HG02981 (cell line): ENCODE measurements at regions not wholly inside any gene's neighbourhood (a gene's known extent, or its start where the extent isn't known, plus 50 kb on each side); places are given as distances from the start of the nearest gene placed in this dataset.
"Not testable (repeated sequence)": the region's sequence is repeated elsewhere in the genome, so short reads cannot be mapped to it uniquely, and the experiment has no call there.

Source experiments
- ATAC-seq: cut with Tn5 transposase; IDR thresholded peaks from one replicate; pipeline ENCODE4 v1.9.1; 2021; ENCODE audit warnings: mild to moderate bottlenecking, moderate library complexity; ENCODE audit not compliant: unreplicated experiment

DNA sequence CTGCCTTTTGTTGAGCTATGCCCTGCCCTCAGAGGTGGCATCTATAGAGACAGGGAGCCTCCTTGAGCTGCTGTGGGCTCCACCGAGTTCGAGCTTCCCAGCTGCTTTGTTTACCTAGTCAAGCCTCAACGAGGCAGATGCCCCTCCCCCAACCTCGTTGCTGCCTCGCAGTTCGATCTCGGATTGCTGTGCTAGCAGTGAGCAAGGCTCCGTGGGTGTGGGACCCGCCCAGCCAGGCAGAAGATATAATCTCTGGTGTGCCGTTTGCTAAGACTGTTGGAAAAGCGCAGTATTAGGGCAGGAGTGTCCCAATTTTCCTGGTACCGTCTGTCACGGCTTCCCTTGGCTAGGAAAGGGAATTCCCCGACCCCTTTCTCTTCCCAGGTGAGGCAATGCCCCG, 88.4 kb upstream of the CDK6 start:
- ATAC-seq: no peak

GRCh38 chr7:92917230-92917629, 80.9 kb upstream of the CDK6 start:
- ATAC-seq: no peak

GRCh38 chr7:92916770-92917224, 80.4 kb upstream of the CDK6 start:
- no peak for ATAC-seq

- no peak for ATAC-seq
Measured at GRCh38 chr7:92915348-92915747, 79.0 kb upstream of the CDK6 start.

DNA sequence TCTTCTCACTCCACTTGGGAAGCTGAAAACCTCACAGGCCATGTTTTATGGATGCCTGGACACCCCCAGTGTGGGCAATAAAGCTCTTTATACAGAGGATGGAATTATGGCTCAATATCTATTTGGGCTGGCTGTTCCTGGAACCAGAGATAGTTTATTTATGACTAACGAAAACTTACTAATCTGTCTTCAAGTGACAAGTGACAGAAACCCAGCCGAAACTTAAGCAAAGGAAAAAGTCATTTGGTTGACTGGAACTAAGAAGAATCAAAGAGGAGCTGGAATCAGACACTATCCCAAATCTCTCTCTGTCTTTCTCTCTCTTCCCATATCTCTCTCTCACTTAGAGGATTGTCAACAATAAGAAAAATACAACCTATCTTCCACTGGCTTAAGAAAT, 78.3 kb upstream of the CDK6 start:
- ATAC-seq: no peak

DNA sequence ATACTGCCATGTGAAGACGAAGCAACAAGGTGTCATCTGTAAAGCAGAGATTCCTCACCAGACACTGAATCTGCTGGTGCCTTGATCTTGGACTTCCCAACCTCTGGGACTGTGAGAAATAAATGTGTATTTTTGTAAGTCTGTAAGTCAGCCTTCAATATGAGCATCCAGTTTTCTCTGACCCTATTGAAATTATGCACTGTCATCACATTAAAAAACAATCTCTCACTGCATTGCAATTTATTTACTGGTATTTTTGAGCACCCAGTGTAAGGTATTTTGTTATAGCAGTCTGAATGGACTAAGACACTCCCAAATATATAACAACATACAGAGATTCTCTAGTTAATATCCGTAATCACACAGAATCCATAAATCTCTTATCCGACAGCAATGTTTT, 77.5 kb upstream of the CDK6 start:
- ATAC-seq: no peak

GRCh38 chr7:92910976-92911375, 74.6 kb upstream of the CDK6 start:
- no peak for ATAC-seq

- ATAC-seq: no peak
Measured at GRCh38 chr7:92909686-92910475, 73.5 kb upstream of the CDK6 start.

- ATAC-seq: peak; percentile 99
Measured at GRCh38 chr7:92904244-92905131, 68.1 kb upstream of the CDK6 start.

GRCh38 chr7:92898798-92899197, 62.4 kb upstream of the CDK6 start:
- ATAC-seq: no peak

- not testable (repeated sequence) for ATAC-seq
Measured at GRCh38 chr7:92894857-92895256, 58.5 kb upstream of the CDK6 start.

DNA sequence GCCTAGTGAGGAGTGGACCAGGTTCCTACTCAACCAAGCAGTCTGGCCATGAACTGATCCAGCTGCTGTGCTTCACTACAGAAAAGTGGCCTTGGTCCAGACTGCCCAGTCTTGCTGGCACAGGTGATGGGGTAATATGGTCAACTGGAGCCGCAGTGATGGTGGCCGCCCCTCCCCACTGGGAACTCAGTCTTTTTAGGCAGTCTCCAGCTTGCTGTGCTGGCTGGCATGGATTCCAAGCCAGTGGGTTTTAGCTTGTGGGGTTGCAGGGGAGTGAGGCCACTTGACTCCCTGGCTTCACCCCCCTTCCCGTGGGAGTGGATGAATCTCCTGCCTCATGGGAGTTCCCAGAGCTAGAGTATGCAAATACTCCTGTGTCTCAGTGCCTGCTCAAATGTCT, 52.7 kb upstream of the CDK6 start:
- ATAC-seq: no peak
